NCI-H128 (cell line): ENCODE measurements at regions not wholly inside any gene's neighbourhood (a gene's known extent, or its start where the extent isn't known, plus 50 kb on each side); places are given as distances from the start of the nearest gene placed in this dataset.
A peak's percentile ranks its signal among the peaks of the same experiment; 100 is the strongest.

Experiments used
- DNase-seq: peaks from one replicate; lab custom pipeline; 2025; ENCODE audit not compliant: unreplicated experiment; lab: John Stamatoyannopoulos, UW

GRCh38 chr6:14187406-14187805 lies 69.8 kb downstream of the CD83 start:
- DNase-seq = no peak

GRCh38 chr6:14189074-14189473 lies 71.5 kb downstream of the CD83 start:
- DNase-seq = no peak

- DNase-seq = no peak
Observed at GRCh38 chr6:14190191-14190928, 72.8 kb downstream of the CD83 start.

GRCh38 chr6:14190929-14191224 lies 73.3 kb downstream of the CD83 start:
- no peak for DNase-seq

- no peak for DNase-seq
Observed at GRCh38 chr6:14191761-14192160, 74.2 kb downstream of the CD83 start.

GRCh38 chr6:14192216-14192788 lies 74.7 kb downstream of the CD83 start:
- no peak for DNase-seq

GRCh38 chr6:14193524-14193923 lies 76.0 kb downstream of the CD83 start:
- DNase-seq = no peak

- DNase-seq = no peak
Observed at GRCh38 chr6:14194483-14194882, 76.9 kb downstream of the CD83 start.

- no peak for DNase-seq
Observed at GRCh38 chr6:14194976-14195375, 77.4 kb downstream of the CD83 start.

GRCh38 chr6:14196026-14196425 lies 78.5 kb downstream of the CD83 start:
- DNase-seq = no peak

- DNase-seq = no peak
Observed at GRCh38 chr6:14197118-14197517, 79.5 kb downstream of the CD83 start.

- no peak for DNase-seq
Observed at GRCh38 chr6:14200047-14200446, 82.5 kb downstream of the CD83 start.

GRCh38 chr6:14202947-14203346 lies 85.4 kb downstream of the CD83 start:
- DNase-seq = no peak

- no peak for DNase-seq
Observed at GRCh38 chr6:14206391-14206790, 88.8 kb downstream of the CD83 start.

GRCh38 chr6:14207448-14207847 lies 89.9 kb downstream of the CD83 start:
- DNase-seq = no peak

- no peak for DNase-seq
Observed at GRCh38 chr6:14209000-14209399, 91.4 kb downstream of the CD83 start.

- no peak for DNase-seq
Observed at GRCh38 chr6:14210077-14210476, 92.5 kb downstream of the CD83 start.

- peak; percentile 61 for DNase-seq
Observed at GRCh38 chr6:14210663-14211561, 93.3 kb downstream of the CD83 start.

- no peak for DNase-seq
Observed at GRCh38 chr6:14211562-14211942, 94.0 kb downstream of the CD83 start.

- no peak for DNase-seq
Observed at GRCh38 chr6:14212020-14212419, 94.4 kb downstream of the CD83 start.

- DNase-seq = no peak
Observed at GRCh38 chr6:14212632-14213031, 95.1 kb downstream of the CD83 start.
